HepG2 (cell line): ENCODE measurements at regions not wholly inside any gene's neighbourhood (a gene's known extent, or its start where the extent isn't known, plus 50 kb on each side); places are given as distances from the start of the nearest gene placed in this dataset.

ENCODE experiments used
- ATF6 ChIP-seq: sonication (generic); formaldehyde crosslinking; conservative IDR thresholded peaks from 2 replicates; pipeline ENCODE4 v1.4.0; 2020; ENCODE audit warnings: missing genetic modification reagents
- FOXO1 ChIP-seq: sonication (generic); formaldehyde crosslinking; IDR thresholded peaks from 2 replicates; pipeline ENCODE4 v1.4.0; 2020; ENCODE audit warnings: missing genetic modification reagents
- GATAD1 ChIP-seq: IDR thresholded peaks from 2 replicates; pipeline ENCODE4 v1.6.1; 2016; ENCODE audit warnings: missing genetic modification reagents, missing compliant biosample characterization
- HIC2 ChIP-seq: sonication (generic); formaldehyde crosslinking; IDR thresholded peaks from 2 replicates; pipeline ENCODE4 v1.9.0; 2022; ENCODE audit warnings: low read depth, missing genetic modification reagents
- HNF1B ChIP-seq: sonication (generic); formaldehyde crosslinking; IDR thresholded peaks from 2 replicates; pipeline ENCODE4 v1.5.1; 2020; ENCODE audit warnings: mild to moderate bottlenecking, moderate library complexity, missing genetic modification reagents
- KAT7 ChIP-seq: IDR thresholded peaks from 2 replicates; pipeline ENCODE4 v1.6.1; 2018; ENCODE audit warnings: borderline replicate concordance, missing compliant biosample characterization
- MATR3 ChIP-seq: sonication (generic); formaldehyde crosslinking; IDR thresholded peaks from 2 replicates; pipeline ENCODE4 v1.4.0; 2020; ENCODE audit warnings: missing genetic modification reagents
- PPARG ChIP-seq: conservative IDR thresholded peaks from 2 replicates; pipeline ENCODE4 v1.6.1; 2016; ENCODE audit warnings: missing biosample characterization, missing genetic modification reagents
- RELA ChIP-seq: sonication (generic); formaldehyde crosslinking; IDR thresholded peaks from 2 replicates; pipeline ENCODE4 v1.4.0; 2020; ENCODE audit warnings: missing genetic modification reagents
- RFX1 ChIP-seq: fragments of 450-650 bp; IDR thresholded peaks from 2 replicates; pipeline ENCODE4 v1.6.1; 2017
- RNF219 ChIP-seq: sonication (generic); formaldehyde crosslinking; IDR thresholded peaks from 2 replicates; pipeline ENCODE4 v1.5.0; 2020; ENCODE audit warnings: mild to moderate bottlenecking, missing genetic modification reagents
- SMAD3 ChIP-seq: sonication (generic); formaldehyde crosslinking; IDR thresholded peaks from 2 replicates; pipeline ENCODE4 v1.4.0; 2020; ENCODE audit warnings: missing genetic modification reagents
- SPEN ChIP-seq: sonication (generic); formaldehyde crosslinking; IDR thresholded peaks from 2 replicates; pipeline ENCODE4 v1.5.1; 2020; ENCODE audit warnings: low read depth, mild to moderate bottlenecking, missing genetic modification reagents
- ZNF124 ChIP-seq: sonication (generic); formaldehyde crosslinking; IDR thresholded peaks from 2 replicates; pipeline ENCODE4 v1.4.0; 2020; ENCODE audit warnings: missing genetic modification reagents
- ZNF331 ChIP-seq: sonication (generic); formaldehyde crosslinking; IDR thresholded peaks from 2 replicates; pipeline ENCODE4 v1.4.0; 2020; ENCODE audit warnings: missing genetic modification reagents
- ZNF446 ChIP-seq: sonication (generic); formaldehyde crosslinking; IDR thresholded peaks from 2 replicates; pipeline ENCODE4 v1.5.0; 2020; ENCODE audit warnings: mild to moderate bottlenecking, missing genetic modification reagents
- ZNF556 ChIP-seq: sonication (generic); formaldehyde crosslinking; IDR thresholded peaks from 2 replicates; pipeline ENCODE4 v1.4.0; 2020; ENCODE audit warnings: mild to moderate bottlenecking, missing genetic modification reagents, borderline replicate concordance
- ZNF614 ChIP-seq: IDR thresholded peaks from 2 replicates; pipeline ENCODE4 v1.6.1; 2018; ENCODE audit warnings: missing biosample characterization, missing genetic modification reagents, inconsistent platforms, borderline replicate concordance
- ZNF770 ChIP-seq: sonication (generic); formaldehyde crosslinking; IDR thresholded peaks from 2 replicates; pipeline ENCODE4 v1.5.0; 2020; ENCODE audit warnings: mild to moderate bottlenecking, missing genetic modification reagents
- ZNF772 ChIP-seq: sonication (generic); formaldehyde crosslinking; IDR thresholded peaks from 2 replicates; pipeline ENCODE4 v1.5.0; 2020; ENCODE audit warnings: mild to moderate bottlenecking, missing genetic modification reagents
- ZNF788 ChIP-seq: sonication (generic); formaldehyde crosslinking; IDR thresholded peaks from 2 replicates; pipeline ENCODE4 v1.5.0; 2020; ENCODE audit warnings: mild to moderate bottlenecking, missing genetic modification reagents, borderline replicate concordance

GRCh38 chr2:109715313-109715805 is 78.7 kb upstream of the RGPD5 start (continued):
- peak; percentile 24; the same call in 1 of the 2 replicates for TF ChIP-seq SPEN
- TF ChIP-seq RFX1: no peak
- TF ChIP-seq KAT7 (CRISPR knock-in tag): 0 out of 2 replicates have a peak, but pooled peaks have one; percentile 47
- no peak for TF ChIP-seq ZNF446 (CRISPR knock-in tag)
- 0 out of 2 replicates have a peak, but pooled peaks have one; percentile 53 for TF ChIP-seq ZNF556 (CRISPR knock-in tag)
- TF ChIP-seq SMAD3 (CRISPR knock-in tag): peak; percentile 63; the same call in 1 of the 2 replicates
- TF ChIP-seq GATAD1: 0 out of 2 replicates have a peak, but pooled peaks have one; percentile 24
- 0 out of 2 replicates have a peak, but pooled peaks have one; percentile 59 for TF ChIP-seq RELA (CRISPR knock-in tag)
- TF ChIP-seq RNF219: no peak
- 0 out of 2 replicates have a peak, but pooled peaks have one; percentile 28 for TF ChIP-seq ZNF770
- TF ChIP-seq ZNF331 (CRISPR knock-in tag): peak; percentile 56; the same call in 1 of the 2 replicates
- TF ChIP-seq MATR3 (CRISPR knock-in tag): no peak
- 0 out of 2 replicates have a peak, but pooled peaks have one; percentile 29 for TF ChIP-seq ZNF124 (CRISPR knock-in tag)
- 0 out of 2 replicates have a peak, but pooled peaks have one; percentile 24 for TF ChIP-seq PPARG (CRISPR knock-in tag)
- 0 out of 2 replicates have a peak, but pooled peaks have one; percentile 38 for TF ChIP-seq HNF1B (CRISPR knock-in tag)
- no peak for TF ChIP-seq HIC2
- TF ChIP-seq FOXO1 (CRISPR knock-in tag): 0 out of 2 replicates have a peak, but pooled peaks have one; percentile 49
- peak; percentile 56; the same call in 1 of the 2 replicates for TF ChIP-seq ZNF772
- TF ChIP-seq ZNF614 (CRISPR knock-in tag): 0 out of 2 replicates have a peak, but pooled peaks have one; percentile 25
- peak; percentile 76; the same call in 1 of the 2 replicates for TF ChIP-seq ZNF788 (CRISPR knock-in tag)
- TF ChIP-seq ATF6 (CRISPR knock-in tag): 0 out of 2 replicates have a peak, but pooled peaks have one; percentile 75
